ENCODE measurements at regions not wholly inside any gene's neighbourhood (a gene's known extent, or its start where the extent isn't known, plus 50 kb on each side); places are given as distances from the start of the nearest gene placed in this dataset.
A peak's percentile ranks its signal among the peaks of the same experiment; 100 is the strongest.

DNA sequence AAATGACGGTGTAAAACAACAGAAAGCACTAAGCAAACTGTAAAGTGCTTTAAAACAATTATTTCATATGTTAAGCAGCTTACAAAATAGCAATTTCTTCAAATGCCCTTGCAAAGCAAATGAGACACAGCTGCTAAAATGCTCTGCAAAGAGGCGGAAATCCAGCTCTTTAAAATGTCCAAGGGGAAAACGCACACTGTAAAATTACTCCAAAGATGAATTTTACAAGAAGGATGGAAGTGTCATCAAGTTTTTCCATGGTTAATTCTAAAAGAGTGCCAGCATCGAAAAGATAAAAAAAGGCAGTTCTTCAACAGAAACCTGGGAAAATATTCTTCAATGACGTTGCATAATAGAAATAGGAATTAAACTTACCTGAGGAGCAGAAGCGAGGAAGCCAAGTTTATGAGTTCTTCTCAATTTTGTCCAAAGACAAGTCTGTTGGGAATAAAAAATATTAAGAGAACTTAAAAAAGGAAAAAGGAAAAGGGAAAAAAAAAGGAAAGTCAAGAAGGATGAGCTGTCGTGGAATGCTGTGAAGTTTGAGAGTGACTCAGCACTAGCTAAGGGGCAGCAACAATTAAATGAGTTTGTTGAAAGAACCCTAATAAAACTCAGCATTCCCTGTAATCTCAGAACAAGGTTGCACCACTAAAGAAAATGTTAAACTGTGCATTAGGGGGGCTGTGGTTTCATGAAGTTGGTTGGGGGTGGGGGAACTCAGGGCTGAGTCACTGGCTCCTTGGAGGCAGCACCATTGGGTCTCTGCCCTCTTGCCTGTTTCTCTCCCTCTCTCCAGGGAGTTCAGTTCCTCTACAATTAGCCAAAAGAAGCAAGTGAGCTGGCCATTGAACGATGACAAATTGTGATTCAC, 64.2 kb upstream of the BLID start:
- DNase-seq, result peak in 1 of 56 donors; percentile 23

DNA sequence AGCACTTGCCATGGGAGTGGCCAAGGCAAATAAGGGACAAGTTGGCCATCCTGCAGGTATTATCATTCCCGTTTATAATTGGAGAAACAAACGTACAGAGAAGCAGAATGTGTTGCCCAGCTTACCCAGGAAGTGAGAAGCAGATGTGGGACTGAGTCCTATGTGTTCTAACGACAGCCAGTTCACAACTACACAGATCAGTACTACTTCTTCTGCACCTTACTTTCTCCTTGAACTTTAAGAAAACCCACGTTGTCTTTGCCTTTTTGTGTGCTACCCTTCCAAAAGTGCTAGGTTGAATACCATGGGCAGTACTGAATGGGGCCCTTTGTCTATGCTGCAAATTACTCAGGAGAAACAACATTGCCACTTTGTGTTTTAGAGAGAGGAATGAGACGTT, 62.8 kb upstream of the BLID start:
- peak in 1 of 56 donors; percentile 9 for DNase-seq

DNA sequence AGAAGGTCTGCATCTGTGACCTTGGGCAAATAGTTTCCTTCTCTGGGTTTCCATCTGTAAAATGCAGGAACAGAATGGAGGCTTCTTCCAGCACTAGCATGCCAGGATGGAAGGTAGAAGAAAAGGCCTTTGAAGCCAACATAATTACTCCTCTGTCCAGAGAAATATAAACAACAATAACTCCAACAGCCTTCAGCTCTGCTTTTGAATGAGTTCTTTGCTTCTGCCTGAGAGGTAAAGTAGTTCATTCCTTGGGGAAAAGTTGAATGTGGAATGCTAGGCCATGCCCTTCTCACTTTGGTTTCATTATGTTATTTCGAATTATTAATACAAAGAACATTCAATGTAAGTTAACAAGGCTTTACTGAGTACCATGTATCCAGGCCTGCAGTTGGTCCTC, 61.2 kb upstream of the BLID start:
- DNase-seq, result no peak

DNA sequence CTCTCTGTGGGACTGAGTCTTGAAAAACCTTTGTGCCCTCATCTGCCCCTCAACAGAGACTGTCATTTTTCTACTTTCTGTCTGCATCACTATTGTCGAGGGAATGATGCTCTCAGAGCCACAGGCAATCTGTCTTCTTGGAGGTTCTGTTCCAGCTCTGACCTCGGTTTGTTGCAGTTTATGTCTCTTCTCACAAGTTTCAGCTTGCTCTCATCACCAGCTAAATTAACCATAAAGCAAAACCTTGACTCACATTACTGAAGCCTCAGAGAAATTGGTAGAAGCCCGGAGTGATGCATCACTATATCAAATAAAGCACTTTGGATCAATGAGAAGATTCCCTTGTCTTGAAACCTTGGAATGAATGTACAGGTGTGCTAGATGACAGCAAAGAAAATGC, 60.6 kb upstream of the BLID start:
- no peak for DNase-seq

DNA sequence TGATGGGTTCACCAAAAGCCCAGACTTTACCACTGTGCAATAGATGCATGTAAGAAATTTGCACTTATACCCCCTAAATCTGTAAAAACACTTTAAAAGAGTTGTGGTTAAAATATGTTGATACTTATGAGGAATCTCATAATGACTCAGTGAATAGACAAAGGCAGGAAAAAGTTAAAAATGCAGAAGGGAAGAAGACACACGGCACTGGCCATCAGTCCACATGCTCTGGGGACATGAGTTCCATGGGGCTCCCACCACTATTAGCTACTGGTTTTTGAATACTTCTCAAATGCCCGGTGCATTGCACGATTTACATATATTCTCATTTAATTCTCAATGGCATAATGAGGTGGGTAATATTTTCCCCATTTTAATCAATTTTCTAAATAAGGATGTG, 59.3 kb upstream of the BLID start:
- no peak for DNase-seq

DNA sequence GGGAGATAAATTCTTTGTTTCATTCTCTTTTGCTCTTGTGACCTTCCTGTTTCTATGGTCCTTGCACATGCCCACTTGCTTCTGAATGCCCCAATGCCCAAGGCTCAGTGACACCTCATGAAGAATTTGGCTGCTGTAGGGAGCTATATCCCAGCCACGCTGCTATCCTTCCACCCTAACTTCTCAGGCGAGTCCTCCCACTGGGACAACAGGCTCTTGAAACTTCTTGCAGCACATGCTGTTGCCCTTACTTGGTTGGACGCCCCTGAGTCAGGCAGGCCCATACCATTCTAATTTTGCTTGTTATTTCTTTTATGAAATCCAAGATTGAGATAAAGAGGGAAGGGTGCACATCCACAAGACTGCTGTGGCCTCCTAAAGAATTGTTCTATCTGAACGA, 57.6 kb upstream of the BLID start:
- no peak for DNase-seq

DNA sequence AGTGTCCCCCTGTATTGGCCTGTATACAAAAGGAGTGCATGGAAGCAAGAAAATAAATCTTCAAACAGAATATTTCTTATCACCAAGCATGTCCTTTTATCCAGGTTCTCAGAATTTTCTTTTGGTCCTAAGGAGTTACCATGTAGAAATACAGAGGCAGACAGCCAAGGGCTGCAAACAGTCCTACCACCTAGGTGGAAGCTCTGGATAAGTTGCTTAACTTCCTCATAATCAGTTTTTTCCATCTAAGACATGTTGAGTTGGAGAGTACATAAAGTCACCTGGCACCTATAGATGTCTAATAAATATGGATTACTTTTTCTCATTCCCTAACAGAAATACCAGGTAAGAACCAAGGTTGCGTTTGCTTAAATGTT, 57.0 kb upstream of the BLID start:
- no peak for DNase-seq

DNA sequence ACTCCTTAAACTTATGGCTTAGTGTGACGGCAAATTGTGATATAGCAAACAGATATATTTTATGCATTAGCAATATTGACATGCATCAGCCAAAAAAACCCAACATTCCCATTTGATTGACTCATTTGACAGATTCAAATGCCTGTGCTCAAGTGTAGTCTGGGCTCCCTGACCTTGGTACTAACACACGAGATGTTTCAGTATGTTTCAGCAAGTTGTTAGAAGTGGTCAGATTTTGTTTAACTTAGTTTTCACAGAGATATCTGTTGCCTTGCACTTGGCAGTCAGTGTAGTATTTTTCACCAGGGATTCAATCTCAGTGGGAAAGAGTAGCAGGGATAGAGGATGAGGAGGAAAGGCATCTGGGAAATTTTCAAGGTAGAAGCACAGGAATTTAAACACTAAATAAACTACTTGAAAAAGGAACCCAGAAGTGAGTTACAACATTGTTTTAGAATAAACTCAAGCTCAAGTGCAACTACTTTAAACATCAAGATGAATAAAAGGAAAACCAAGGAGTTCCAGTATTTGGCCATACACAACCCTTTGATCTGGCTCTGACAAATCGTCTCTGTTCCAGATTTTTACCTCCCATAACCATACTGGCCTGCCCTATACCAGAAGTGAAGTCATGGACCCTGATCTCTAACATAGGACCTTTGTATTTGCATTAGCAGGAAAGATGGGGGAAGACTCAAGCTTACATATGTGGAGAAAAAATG, 56.5 kb upstream of the BLID start:
- no peak for DNase-seq

DNA sequence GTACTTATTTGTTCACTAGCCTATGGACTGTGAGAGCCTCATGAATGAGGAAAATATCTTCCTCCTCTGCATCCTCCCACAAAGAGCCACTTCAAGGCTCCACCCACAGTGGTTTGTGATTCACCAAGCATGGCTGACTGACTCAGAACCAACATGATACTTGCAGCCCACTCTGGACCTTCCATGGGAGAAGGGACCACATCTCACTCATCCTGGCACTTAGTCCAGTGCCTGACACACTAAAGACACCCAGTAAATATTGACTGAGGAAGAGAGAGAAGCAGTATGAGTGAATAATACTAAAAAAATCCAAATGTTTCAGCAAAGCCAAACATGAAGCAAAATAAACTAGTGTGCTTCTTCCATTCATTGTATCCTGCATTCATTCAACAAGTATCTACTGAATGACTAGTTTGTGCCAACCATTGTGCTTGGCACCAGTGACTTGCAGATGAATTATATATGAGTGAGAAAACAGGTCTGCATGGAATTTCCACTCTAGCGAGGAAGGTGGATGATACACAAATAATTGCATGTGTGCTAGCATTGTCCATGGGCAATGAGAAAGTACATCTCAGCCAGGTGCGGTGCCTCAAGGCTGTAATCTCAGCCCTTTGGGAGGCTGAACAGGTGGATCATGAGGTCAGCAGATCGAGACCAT, 54.9 kb upstream of the BLID start:
- no peak for DNase-seq

DNA sequence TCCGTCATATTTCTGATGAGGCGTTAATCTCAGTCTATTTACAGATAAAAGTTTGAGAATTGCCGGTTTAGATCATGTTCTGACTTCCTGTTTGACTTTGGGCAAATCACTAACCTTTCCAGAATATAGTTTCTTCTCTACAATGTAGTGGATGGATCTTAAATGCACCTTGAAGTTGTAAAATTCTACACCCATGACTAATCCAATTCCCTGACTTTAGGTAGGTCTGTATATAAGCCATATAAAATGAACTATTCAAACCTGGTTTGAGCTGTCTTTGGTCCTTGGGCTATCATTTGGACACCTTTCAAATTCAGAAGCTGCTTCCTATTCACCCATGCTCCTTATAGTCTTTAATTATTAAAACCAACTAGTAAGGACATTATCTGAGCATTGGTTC, 52.2 kb upstream of the BLID start:
- no peak for DNase-seq

DNA sequence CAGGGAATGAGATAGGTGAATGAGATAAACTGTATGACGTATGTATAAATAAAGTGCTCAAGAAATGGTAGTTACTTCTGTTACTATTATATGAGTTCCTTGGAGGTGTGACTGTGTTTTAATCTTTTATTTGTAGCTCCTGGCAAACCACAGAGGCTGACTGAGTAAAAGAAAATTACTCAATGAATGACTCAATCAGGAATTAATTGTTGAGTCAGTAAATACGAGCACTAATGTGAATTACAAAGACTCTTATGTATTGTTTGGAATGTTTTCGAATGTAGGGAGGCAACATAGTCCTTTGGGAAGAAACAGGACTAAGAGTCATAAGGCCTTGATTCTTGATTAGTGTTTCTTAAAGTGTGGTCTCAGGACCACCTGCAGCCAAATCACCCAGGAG, 51.1 kb upstream of the BLID start:
- no peak for DNase-seq

DNA sequence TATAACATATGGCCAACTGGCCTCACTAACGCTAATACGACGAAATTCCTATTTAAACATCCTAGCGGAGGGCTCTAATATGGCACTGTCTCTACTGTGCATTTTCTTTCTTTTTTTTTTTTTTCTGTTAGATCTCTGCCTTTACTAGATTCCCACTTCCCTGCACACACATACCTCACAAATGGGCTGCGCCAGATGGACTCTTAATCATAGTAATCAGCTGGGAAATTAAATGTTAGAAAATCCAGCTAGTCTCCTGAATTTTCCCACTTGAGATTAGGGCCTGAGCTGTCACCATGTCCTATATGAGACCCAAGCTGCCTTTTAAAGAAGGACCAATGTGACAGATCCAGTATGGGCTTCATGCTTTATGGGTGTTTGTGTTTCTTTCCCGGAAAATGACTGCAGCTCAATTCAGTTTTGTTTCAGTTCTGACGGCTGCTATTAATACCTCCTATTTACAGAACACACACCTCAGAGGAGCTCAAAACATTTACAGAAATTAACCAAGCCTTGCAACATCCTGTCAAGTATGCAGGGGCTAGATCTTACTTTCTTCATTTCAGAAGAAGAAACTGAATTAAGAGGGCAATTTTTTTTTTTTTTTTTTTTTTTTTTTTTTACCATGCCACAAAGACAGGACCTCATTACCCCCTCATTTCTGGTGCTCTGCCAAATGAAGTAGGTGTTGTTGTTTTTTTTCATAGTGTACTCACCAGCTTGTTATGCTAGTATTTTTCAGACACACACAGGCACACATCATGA, 49.8 kb upstream of the BLID start:
- no peak for DNase-seq

All from amygdala (tissue), 56 donors.